ENCODE measurements at regions not wholly inside any gene's neighbourhood (a gene's known extent, or its start where the extent isn't known, plus 50 kb on each side); places are given as distances from the start of the nearest gene placed in this dataset.

GRCh38 chr17:34199454-34199853 is 55.6 kb upstream of the CCL2 start:
- TF ChIP-seq REST (IDR thresholded peaks at IDR 0.05) (no peak), TAF1 (conservative IDR thresholded peaks at IDR 0.05) (no peak), RXRA (IDR thresholded peaks at IDR 0.05) (no peak), RAD21 (IDR thresholded peaks at IDR 0.05) (no peak), YY1 (IDR thresholded peaks at IDR 0.05) (no peak), ATF3 (IDR thresholded peaks at IDR 0.05) (no peak), EGR1 (IDR thresholded peaks at IDR 0.05; ENCODE audit: low read depth in 2 of 2) (no peak)
- TF ChIP-seq, protein P1, sequence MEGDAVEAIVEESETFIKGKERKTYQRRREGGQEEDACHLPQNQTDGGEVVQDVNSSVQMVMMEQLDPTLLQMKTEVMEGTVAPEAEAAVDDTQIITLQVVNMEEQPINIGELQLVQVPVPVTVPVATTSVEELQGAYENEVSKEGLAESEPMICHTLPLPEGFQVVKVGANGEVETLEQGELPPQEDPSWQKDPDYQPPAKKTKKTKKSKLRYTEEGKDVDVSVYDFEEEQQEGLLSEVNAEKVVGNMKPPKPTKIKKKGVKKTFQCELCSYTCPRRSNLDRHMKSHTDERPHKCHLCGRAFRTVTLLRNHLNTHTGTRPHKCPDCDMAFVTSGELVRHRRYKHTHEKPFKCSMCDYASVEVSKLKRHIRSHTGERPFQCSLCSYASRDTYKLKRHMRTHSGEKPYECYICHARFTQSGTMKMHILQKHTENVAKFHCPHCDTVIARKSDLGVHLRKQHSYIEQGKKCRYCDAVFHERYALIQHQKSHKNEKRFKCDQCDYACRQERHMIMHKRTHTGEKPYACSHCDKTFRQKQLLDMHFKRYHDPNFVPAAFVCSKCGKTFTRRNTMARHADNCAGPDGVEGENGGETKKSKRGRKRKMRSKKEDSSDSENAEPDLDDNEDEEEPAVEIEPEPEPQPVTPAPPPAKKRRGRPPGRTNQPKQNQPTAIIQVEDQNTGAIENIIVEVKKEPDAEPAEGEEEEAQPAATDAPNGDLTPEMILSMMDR (IDR thresholded peaks at IDR 0.05; ENCODE audit: low read depth, low read length, missing input control) = no peak
- TF ChIP-seq, protein P2, sequence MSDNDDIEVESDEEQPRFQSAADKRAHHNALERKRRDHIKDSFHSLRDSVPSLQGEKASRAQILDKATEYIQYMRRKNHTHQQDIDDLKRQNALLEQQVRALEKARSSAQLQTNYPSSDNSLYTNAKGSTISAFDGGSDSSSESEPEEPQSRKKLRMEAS (IDR thresholded peaks at IDR 0.05) = no peak

Measured in liver (tissue), 3 donors.